ENCODE measurements at regions not wholly inside any gene's neighbourhood (a gene's known extent, or its start where the extent isn't known, plus 50 kb on each side); places are given as distances from the start of the nearest gene placed in this dataset.

GRCh38 chr10:120975868-120976225 is 124.7 kb downstream of the WDR11 start:
- no peak overlapping the region for H3K27ac ChIP-seq
- DNase-seq = no peak
- TF ChIP-seq CTCF (IDR thresholded peaks at IDR 0.05; ENCODE audit: low read depth, low read length, missing control alignments) = no peak
- no peak overlapping the region for H3K4me3 ChIP-seq (ENCODE audit: low read depth, low read length)
- in situ Hi-C loops (cut with HindIII; ENCODE audit: low pct_ligation_motif_present, low sequenced_read_pairs) = no loop called here
- no peaks in the 10 kb centered on the region for H3K36me3 ChIP-seq (replicated peaks)
- H3K27me3 ChIP-seq (replicated peaks) = peaks cover 8% of the 10 kb centered on the region

GRCh38 chr10:120977897-120978296 is 126.7 kb downstream of the WDR11 start:
- H3K27me3 ChIP-seq (replicated peaks) = peaks cover 8% of the 10 kb centered on the region
- H3K4me3 ChIP-seq (ENCODE audit: low read depth, low read length) = no peak overlapping the region
- H3K27ac ChIP-seq = no peak overlapping the region
- in situ Hi-C loops (cut with HindIII; ENCODE audit: low pct_ligation_motif_present, low sequenced_read_pairs) = no loop called here
- no peak for TF ChIP-seq CTCF (IDR thresholded peaks at IDR 0.05; ENCODE audit: low read depth, low read length, missing control alignments)
- DNase-seq = no peak
- no peaks in the 10 kb centered on the region for H3K36me3 ChIP-seq (replicated peaks)

GRCh38 chr10:120978589-120979252 is 127.6 kb downstream of the WDR11 start:
- DNase-seq = no peak
- Histone ChIP-seq H3K36me3 (replicated peaks) (no peaks in the 10 kb centered on the region), H3K4me3 (ENCODE audit: low read depth, low read length) (no peak overlapping the region), H3K27ac (no peak overlapping the region), H3K27me3 (replicated peaks) (peaks cover 8% of the 10 kb centered on the region)
- in situ Hi-C loops (cut with HindIII; ENCODE audit: low pct_ligation_motif_present, low sequenced_read_pairs) = no loop called here
- no peak for TF ChIP-seq CTCF (IDR thresholded peaks at IDR 0.05; ENCODE audit: low read depth, low read length, missing control alignments)

- Histone ChIP-seq H3K27me3 (replicated peaks) (peaks cover 8% of the 10 kb centered on the region), H3K27ac (no peak overlapping the region), H3K36me3 (replicated peaks) (no peaks in the 10 kb centered on the region), H3K4me3 (ENCODE audit: low read depth, low read length) (no peak overlapping the region)
- no peak for TF ChIP-seq CTCF (IDR thresholded peaks at IDR 0.05; ENCODE audit: low read depth, low read length, missing control alignments)
- in situ Hi-C loops (cut with HindIII; ENCODE audit: low pct_ligation_motif_present, low sequenced_read_pairs) = no loop called here
- peak; percentile 2 for DNase-seq
Measured at GRCh38 chr10:120979435-120980278, 128.5 kb downstream of the WDR11 start.

GRCh38 chr10:120980279-120981255 is 129.4 kb downstream of the WDR11 start:
- Histone ChIP-seq H3K27ac (no peak overlapping the region), H3K27me3 (replicated peaks) (peaks cover 8% of the 10 kb centered on the region), H3K4me3 (ENCODE audit: low read depth, low read length) (no peak overlapping the region), H3K36me3 (replicated peaks) (no peaks in the 10 kb centered on the region)
- TF ChIP-seq CTCF (IDR thresholded peaks at IDR 0.05; ENCODE audit: low read depth, low read length, missing control alignments) = no peak
- DNase-seq = no peak
- in situ Hi-C loops (cut with HindIII; ENCODE audit: low pct_ligation_motif_present, low sequenced_read_pairs) = no loop called here
